Right kidney (tissue), 1 donor: ENCODE measurements at regions not wholly inside any gene's neighbourhood (a gene's known extent, or its start where the extent isn't known, plus 50 kb on each side); places are given as distances from the start of the nearest gene placed in this dataset.

ENCODE experiments used
- DNase-seq: peaks from one replicate; pipeline ENCODE4 v3.0.0-alpha.2; 2016

DNA sequence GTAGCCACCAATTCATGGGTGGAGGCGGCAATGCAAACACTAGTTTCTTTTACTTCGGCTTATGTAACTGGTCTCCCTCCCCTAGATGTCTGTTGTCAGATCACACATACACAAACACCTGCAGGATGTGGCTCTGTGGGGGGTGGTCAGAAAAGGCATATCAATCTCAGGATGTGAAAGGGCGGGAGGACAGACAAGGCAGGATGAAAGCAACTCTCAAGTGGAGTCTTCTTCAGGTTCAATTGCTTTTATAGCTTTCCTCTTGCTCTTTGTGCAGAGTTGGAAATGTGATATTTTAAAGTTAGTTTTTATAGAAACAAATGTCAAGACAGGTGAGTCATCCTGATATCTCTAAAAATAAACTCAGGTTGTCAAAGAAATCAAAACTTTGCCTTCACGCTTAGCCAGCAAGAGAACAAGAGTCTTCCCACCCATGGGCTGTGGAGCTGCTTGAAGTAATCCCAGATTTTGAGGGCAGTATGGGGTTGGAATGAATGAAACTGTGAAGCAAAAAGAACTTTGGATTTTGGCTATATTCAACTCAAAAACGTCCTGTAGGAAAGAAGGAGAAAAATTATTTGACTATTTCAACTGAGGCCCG, 423.4 kb downstream of the GUCY1A2 start:
- DNase-seq: no peak

- DNase-seq: no peak
Observed at GRCh38 chr11:106601684-106602297, 416.5 kb downstream of the GUCY1A2 start.

GRCh38 chr11:106608677-106609076, 409.6 kb downstream of the GUCY1A2 start:
- DNase-seq: no peak

GRCh38 chr11:106614262-106614661, 404.0 kb downstream of the GUCY1A2 start:
- no peak for DNase-seq

- no peak for DNase-seq
Observed at GRCh38 chr11:106619320-106619990, 398.8 kb downstream of the GUCY1A2 start.

DNA sequence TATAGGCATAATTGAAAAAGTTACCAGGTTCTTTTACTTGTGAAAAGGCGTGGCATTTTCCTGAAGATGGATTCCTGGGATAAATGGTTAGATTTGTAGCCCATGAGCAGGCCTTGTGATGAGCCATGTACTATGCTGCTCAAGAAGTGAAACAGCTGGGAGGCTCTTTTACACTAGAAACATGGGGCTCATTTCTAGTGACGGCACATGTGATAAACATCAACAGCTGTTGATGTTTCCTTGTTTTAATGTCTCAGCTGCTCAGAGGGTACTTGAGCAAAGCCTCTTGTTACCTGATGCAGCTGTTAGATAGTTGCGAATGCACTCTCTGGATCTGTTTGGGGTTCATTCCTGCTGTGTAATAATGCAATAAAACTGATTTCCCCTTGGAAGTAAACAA, 396.8 kb downstream of the GUCY1A2 start:
- DNase-seq: no peak
